CD8-positive, alpha-beta memory T cell (primary cell): ENCODE measurements at regions not wholly inside any gene's neighbourhood (a gene's known extent, or its start where the extent isn't known, plus 50 kb on each side); places are given as distances from the start of the nearest gene placed in this dataset.
"Not testable (repeated sequence)": the region's sequence is repeated elsewhere in the genome, so short reads cannot be mapped to it uniquely, and the experiment has no call there.

Source experiments
- CTCF ChIA-PET: fragments of 350-600 bp; sonication (Branson Sonifier 250); formaldehyde crosslinking; loops from one replicate; lab custom pipeline; 2021; ENCODE audit warnings: antibody characterized with exemption; lab: Charles Lee
- POLR2A ChIA-PET: fragments of 350-600 bp; sonication (Branson Sonifier 250); formaldehyde crosslinking; loops from one replicate; lab custom pipeline; 2021; ENCODE audit warnings: antibody characterized with exemption; lab: Charles Lee
- DNase-seq, 5 donors: peaks; one replicate each; pipeline versions ENCODE4 v3.0.0 to v3.0.0-alpha.2; 2020 to 2022; ENCODE audit warnings: mixed read lengths in 1 of 5
- H3K27ac ChIP-seq: one replicate; pipeline ENCODE4 v1.7.0; 2013; ENCODE audit warnings: low read depth, mild to moderate bottlenecking, low read length, moderate library complexity
- H3K27me3 ChIP-seq: 2 replicates; pipeline ENCODE4 v1.7.0; 2013; ENCODE audit warnings: low read length, mild to moderate bottlenecking; ENCODE audit not compliant: insufficient read depth, poor library complexity, severe bottlenecking
- H3K36me3 ChIP-seq: 2 replicates; pipeline ENCODE4 v1.7.0; 2013; ENCODE audit warnings: mild to moderate bottlenecking, low read length, moderate library complexity; ENCODE audit not compliant: insufficient read depth
- H3K4me1 ChIP-seq: 2 replicates; pipeline ENCODE4 v1.7.0; 2013; ENCODE audit warnings: mild to moderate bottlenecking, low read length, moderate library complexity; ENCODE audit not compliant: insufficient read depth
- H3K4me3 ChIP-seq: 2 replicates; pipeline ENCODE4 v1.7.0; 2013; ENCODE audit warnings: mild to moderate bottlenecking, low read length
- H3K9me3 ChIP-seq: 2 replicates; pipeline ENCODE4 v1.7.0; 2013; ENCODE audit warnings: mild to moderate bottlenecking, low read length
- H3K27ac Mint-ChIP-seq, 8 donors: one replicate each; pipeline ENCODE4 v1.8.0; 2020 to 2021; ENCODE audit warnings: mixed read lengths in 8 of 8, mild to moderate bottlenecking in 6 of 8, inconsistent platforms in 3 of 8, moderate library complexity in 3 of 8
- H3K27me3 Mint-ChIP-seq, 2 donors: one replicate each; pipeline ENCODE4 v1.8.0; 2020 to 2021; ENCODE audit warnings: mixed read lengths in 2 of 2, mild to moderate bottlenecking in 1 of 2, moderate library complexity in 1 of 2
- H3K36me3 Mint-ChIP-seq, 3 donors: one replicate each; pipeline ENCODE4 v1.8.0; 2020 to 2021; ENCODE audit warnings: mixed read lengths in 3 of 3, inconsistent platforms in 1 of 3, mild to moderate bottlenecking in 1 of 3
- H3K4me1 Mint-ChIP-seq, 3 donors: one replicate each; pipeline ENCODE4 v1.8.0; 2020 to 2021; ENCODE audit warnings: mixed read lengths in 3 of 3, inconsistent platforms in 1 of 3, mild to moderate bottlenecking in 1 of 3
- H3K4me3 Mint-ChIP-seq, 7 donors: one replicate each; pipeline ENCODE4 v1.8.0; 2020 to 2021; ENCODE audit warnings: mixed read lengths in 7 of 7, mild to moderate bottlenecking in 6 of 7, moderate library complexity in 4 of 7, inconsistent platforms in 2 of 7
- H3K9me3 Mint-ChIP-seq, 5 donors: one replicate each; pipeline ENCODE4 v1.8.0; 2020 to 2022; ENCODE audit warnings: mixed read lengths in 5 of 5, mild to moderate bottlenecking in 3 of 5, moderate library complexity in 2 of 5, inconsistent platforms in 1 of 5

DNA sequence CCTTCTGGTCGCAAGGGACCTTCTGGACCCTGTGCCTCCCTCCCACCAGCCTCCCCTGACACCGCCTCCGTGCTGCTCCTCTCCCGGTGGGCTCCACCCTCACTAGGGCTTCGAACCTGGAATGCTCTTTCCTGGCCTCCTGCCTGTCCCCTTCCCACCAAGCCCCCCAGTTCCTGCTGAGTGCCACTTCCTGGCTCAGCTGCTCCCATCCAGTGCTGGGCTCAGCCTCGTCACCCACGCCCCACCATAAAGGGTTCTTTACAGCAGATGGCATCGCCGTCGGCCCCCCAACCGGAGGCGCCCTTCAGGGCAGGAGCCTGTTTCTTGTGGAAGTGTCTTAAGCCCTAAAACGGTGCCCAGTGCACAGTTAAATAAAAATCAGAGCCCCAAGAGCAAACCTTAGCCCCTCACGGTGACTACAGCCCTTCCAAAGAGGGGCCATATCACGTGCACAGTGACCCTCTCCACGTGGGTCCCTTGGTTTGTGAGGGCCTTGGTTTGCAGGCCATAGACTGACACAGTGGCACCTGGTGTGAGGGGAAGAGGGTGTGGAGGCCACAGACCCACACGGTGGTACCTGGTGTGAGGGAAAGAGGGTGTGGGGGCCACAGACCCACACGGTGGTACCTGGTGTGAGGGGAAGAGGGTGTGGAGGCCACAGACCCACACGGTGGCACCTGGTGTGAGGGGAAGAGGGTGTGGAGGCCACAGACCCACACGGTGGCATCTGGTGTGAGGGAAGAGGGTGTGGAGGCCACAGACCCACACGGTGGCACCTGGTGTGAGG is 111.4 kb downstream of the METRNL start:
- DNase-seq: peak in 1 of 5 donors; percentile 34

DNA sequence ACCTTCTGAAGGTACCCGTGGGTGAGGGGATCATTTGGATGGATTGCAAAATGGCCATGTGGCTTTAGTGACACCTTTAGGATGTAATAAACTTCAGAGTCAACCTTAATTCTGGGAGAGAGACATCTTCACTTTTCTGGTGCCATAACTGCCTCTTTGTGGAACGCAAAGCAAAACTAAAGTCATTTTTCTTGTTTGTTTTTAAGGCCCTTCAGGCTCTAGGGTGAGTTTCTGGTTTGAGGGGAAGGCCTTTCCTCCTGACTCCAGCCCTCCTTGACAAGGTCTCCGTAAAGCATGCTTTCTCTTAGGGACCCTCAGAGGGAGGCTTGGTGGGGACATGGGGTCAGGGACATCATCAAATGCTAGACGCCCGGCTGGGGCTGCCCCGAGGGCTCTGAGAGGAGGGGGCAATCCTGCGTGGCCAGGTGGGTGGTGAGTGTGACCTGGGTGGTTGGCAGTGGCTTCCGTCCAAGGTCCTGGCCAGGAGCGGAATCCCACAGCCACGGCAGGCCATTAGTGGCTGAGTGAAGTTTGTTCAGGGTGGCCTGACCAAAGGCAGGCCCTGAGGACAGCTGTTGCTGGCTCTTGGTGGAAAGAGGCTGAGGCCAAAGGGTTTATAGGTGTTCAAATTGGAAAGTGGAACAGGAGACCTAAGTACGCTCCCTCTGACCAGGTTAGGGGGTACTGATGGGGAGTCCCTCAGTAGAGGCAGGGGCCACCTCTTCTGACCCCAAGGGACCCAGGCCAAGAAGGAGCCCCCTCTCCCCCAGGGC is 112.2 kb downstream of the METRNL start:
- peaks cover 0 to 7% of the 10 kb centered on the region in 2 donors for H3K27me3 Mint-ChIP-seq
- peaks cover 0 to 3% (median 0%) of the 10 kb centered on the region in 3 donors for H3K36me3 Mint-ChIP-seq
- peaks cover 5% of the 10 kb centered on the region for H3K4me1 ChIP-seq
- H3K4me3 Mint-ChIP-seq: no peak overlapping the region
- POLR2A ChIA-PET: no interaction called here
- peaks cover 9 to 23% (median 16%) of the 10 kb centered on the region in 3 donors for H3K4me1 Mint-ChIP-seq
- peak in 1 of 5 donors; percentile 32 for DNase-seq
- CTCF ChIA-PET: no interaction called here
- no peaks in the 10 kb centered on the region for H3K36me3 ChIP-seq
- peak overlapping the region in 6 of 8 donors; percentile 47 to 88 (median 66) for H3K27ac Mint-ChIP-seq
- no peaks in the 10 kb centered on the region for H3K27me3 ChIP-seq
- no peaks in the 10 kb centered on the region for H3K9me3 ChIP-seq
- no peak overlapping the region for H3K27ac ChIP-seq
- no peaks in the 10 kb centered on the region for H3K9me3 Mint-ChIP-seq
- H3K4me3 ChIP-seq: no peak overlapping the region

More for the DNA sequence above, 111.4 kb downstream of the METRNL start:
- H3K36me3 Mint-ChIP-seq: peaks cover 0 to 3% (median 0%) of the 10 kb centered on the region in 3 donors
- H3K27me3 Mint-ChIP-seq: peaks cover 0 to 7% of the 10 kb centered on the region in 2 donors
- Histone ChIP-seq H3K4me3 (no peak overlapping the region), H3K27ac (no peak overlapping the region), H3K27me3 (no peaks in the 10 kb centered on the region), H3K4me1 (peaks cover 5% of the 10 kb centered on the region), H3K36me3 (no peaks in the 10 kb centered on the region), H3K9me3 (no peaks in the 10 kb centered on the region)
- H3K4me3 Mint-ChIP-seq: no peak overlapping the region
- ChIA-PET POLR2A (no interaction called here), CTCF (no interaction called here)
- peak overlapping the region in 5 of 8 donors; percentile 41 to 85 (median 68) for H3K27ac Mint-ChIP-seq
- no peaks in the 10 kb centered on the region for H3K9me3 Mint-ChIP-seq
- H3K4me1 Mint-ChIP-seq: peaks cover 9 to 23% (median 16%) of the 10 kb centered on the region in 3 donors

DNA sequence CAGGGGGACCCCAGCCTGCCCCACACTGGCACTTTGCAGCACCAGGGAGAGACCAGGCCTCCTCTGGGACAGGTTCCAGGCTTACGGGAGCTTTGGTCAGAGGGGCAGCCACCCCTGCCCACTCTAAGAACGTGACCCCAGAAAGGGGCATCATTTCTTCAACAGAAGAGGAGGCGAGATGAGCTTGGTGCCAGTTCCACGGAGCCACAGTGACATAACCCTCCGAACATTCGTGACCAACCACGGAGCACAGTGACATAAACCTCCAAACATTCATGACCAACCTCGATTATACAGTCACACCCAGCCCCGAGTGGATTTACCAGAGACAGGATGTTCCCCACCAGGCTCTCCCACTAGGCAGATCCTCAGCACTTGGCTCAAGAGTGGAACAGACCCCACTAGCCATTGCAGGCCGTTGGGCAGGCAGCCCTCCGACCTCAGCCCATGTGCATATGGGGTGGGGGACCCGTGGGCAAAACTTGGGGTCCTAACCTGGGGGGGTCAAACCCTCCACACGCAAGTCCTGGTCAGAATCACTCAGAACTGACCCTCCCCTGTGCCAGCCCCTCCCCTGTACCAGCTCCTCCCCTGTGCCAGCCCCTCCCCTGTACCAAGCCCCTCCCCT is 112.9 kb downstream of the METRNL start:
- no peaks in the 10 kb centered on the region for H3K27me3 ChIP-seq
- CTCF ChIA-PET: interaction anchor here (1.5 kb wide), 1 partner anchor 411 kb away, joined by 4 read pairs; no protein-coding TSS in a partner anchor
- DNase-seq: peak in 1 of 5 donors; percentile 44
- Mint-ChIP-seq H3K36me3 (peaks cover 0 to 3% (median 0%) of the 10 kb centered on the region in 3 donors), H3K4me3 (no peak overlapping the region), H3K27me3 (peaks cover 0 to 5% of the 10 kb centered on the region in 2 donors), H3K9me3 (no peaks in the 10 kb centered on the region), H3K4me1 (peaks cover 9 to 23% (median 16%) of the 10 kb centered on the region in 3 donors), H3K27ac (peak overlapping the region in 1 of 8 donors; percentile 38)
- H3K4me1 ChIP-seq: peaks cover 5% of the 10 kb centered on the region
- no peaks in the 10 kb centered on the region for H3K9me3 ChIP-seq
- no peaks in the 10 kb centered on the region for H3K36me3 ChIP-seq
- no peak overlapping the region for H3K4me3 ChIP-seq
- POLR2A ChIA-PET: no interaction called here
- no peak overlapping the region for H3K27ac ChIP-seq

DNA sequence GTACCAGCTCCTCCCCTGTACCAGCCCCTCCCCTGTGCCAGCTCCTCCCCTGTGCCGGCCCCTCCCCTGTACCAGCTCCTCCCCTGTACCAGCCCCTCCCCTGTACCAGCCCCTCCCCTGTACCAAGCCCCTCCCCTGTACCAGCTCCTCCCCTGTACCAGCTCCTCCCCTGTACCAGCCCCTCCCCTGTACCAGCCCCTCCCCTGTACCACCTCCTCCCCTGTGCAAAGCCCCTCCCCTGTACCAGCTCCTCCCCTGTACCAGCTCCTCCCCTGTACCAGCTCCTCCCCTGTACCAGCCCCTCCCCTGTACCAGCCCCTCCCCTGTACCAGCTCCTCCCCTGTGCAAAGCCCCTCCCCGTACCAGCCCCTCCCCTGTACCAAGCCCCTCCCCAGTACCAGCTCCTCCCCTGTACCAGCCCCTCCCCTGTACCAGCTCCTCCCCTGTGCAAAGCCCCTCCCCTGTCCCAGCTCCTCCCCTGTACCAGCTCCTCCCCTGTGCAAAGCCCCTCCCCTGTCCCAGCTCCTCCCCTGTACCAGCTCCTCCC is 113.5 kb downstream of the METRNL start:
- peak in 1 of 5 donors; percentile 33 for DNase-seq

DNA sequence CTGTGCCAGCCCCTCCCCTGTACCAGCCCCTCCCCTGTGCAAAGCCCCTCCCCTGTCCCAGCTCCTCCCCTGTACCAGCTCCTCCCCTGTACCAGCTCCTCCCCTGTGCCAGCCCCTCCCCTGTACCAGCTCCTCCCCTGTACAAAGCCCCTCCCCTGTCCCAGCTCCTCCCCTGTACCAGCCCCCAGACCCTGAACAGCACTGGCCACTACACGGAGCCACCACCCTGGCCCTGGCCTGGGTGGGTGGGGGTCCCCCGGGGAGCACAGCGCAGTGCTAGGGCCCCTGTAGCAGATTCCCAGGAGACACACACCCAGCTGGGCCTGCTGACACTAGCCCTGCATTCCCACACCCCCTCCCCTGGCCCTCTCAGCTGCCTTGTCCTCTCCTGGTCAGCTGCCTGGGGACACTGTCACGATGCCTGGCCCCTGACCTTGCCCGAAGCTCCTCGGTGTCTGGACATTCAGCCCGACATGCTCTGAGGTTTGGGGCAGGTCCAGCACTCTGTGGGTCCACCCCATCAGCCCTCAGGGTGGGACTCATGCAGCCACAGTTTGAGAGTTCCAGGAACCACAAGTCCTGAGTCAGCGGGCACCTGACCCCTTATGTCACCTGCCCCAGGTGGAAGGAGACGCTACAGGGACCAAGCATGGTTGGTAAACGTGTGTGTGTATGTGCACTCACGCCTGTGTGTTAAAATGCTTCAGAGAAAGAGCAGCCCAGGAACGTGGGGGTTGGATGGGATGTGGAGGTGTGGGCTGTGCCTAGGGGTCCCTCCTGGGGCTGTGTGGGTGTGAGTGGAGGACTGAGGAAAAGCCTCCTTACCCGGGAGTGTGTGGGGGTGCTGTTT is 114.2 kb downstream of the METRNL start:
- Histone ChIP-seq H3K4me3 (no peak overlapping the region), H3K9me3 (no peaks in the 10 kb centered on the region), H3K4me1 (peaks cover 9% of the 10 kb centered on the region), H3K27ac (no peak overlapping the region), H3K36me3 (no peaks in the 10 kb centered on the region), H3K27me3 (no peaks in the 10 kb centered on the region)
- ChIA-PET POLR2A (no interaction called here), CTCF (interaction anchor here (1.5 kb wide), 1 partner anchor 413 kb away, joined by 4 read pairs; no protein-coding TSS in a partner anchor)
- H3K9me3 Mint-ChIP-seq: no peaks in the 10 kb centered on the region
- H3K27me3 Mint-ChIP-seq: peaks cover 0 to 2% of the 10 kb centered on the region in 2 donors
- peaks cover 6 to 27% (median 23%) of the 10 kb centered on the region in 3 donors for H3K4me1 Mint-ChIP-seq
- peak overlapping the region in 4 of 7 donors; percentile 14 to 45 (median 24) for H3K4me3 Mint-ChIP-seq
- H3K27ac Mint-ChIP-seq: peak overlapping the region in 6 of 8 donors; percentile 9 to 84 (median 60)
- DNase-seq: peak in 1 of 5 donors; percentile 38
- H3K36me3 Mint-ChIP-seq: no peaks in the 10 kb centered on the region

More for the DNA sequence above, 113.5 kb downstream of the METRNL start:
- POLR2A ChIA-PET, H3K9me3 ChIP-seq, H3K4me3 ChIP-seq, H3K27ac ChIP-seq, H3K27me3 ChIP-seq, H3K27me3 Mint-ChIP-seq, H3K4me1 ChIP-seq, H3K4me3 Mint-ChIP-seq, H3K36me3 Mint-ChIP-seq, H3K27ac Mint-ChIP-seq, H3K36me3 ChIP-seq, H3K9me3 Mint-ChIP-seq: not testable (repeated sequence)
- H3K4me1 Mint-ChIP-seq: peaks cover 7 to 23% (median 19%) of the 10 kb centered on the region in 3 donors
- CTCF ChIA-PET: interaction anchor here (1.5 kb wide), 1 partner anchor 412 kb away, joined by 4 read pairs; no protein-coding TSS in a partner anchor

DNA sequence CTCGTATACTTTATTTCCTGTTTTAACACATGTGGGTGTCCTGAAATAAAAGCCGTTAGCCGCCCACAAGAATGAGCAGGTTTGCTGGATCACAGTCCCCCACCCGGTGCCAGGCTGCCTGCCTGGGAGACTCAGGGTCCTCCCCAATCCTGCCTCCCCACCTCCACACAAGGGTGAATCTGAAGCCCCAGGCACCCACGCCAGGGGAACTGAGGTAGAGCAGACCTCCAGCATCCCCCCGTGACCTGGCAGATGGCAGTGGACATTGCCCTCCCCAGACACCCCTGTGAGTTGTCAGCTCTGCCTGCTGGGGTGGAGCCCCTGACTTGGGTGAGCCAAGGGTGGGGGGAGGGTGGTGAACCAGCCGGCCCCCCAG is 114.8 kb downstream of the METRNL start:
- peak overlapping the region in 4 of 8 donors; percentile 6 to 84 (median 40) for H3K27ac Mint-ChIP-seq
- H3K36me3 Mint-ChIP-seq: no peaks in the 10 kb centered on the region
- H3K4me1 Mint-ChIP-seq: peaks cover 10 to 33% (median 26%) of the 10 kb centered on the region in 3 donors
- H3K9me3 Mint-ChIP-seq: no peaks in the 10 kb centered on the region
- Histone ChIP-seq H3K4me3 (no peak overlapping the region), H3K9me3 (no peaks in the 10 kb centered on the region), H3K4me1 (peaks cover 15% of the 10 kb centered on the region), H3K36me3 (no peaks in the 10 kb centered on the region), H3K27me3 (no peaks in the 10 kb centered on the region), H3K27ac (no peak overlapping the region)
- ChIA-PET POLR2A (no interaction called here), CTCF (no interaction called here)
- H3K4me3 Mint-ChIP-seq: peak overlapping the region in 4 of 7 donors; percentile 14 to 45 (median 24)
- H3K27me3 Mint-ChIP-seq: no peaks in the 10 kb centered on the region
- peak in 1 of 5 donors; percentile 29 for DNase-seq

DNA sequence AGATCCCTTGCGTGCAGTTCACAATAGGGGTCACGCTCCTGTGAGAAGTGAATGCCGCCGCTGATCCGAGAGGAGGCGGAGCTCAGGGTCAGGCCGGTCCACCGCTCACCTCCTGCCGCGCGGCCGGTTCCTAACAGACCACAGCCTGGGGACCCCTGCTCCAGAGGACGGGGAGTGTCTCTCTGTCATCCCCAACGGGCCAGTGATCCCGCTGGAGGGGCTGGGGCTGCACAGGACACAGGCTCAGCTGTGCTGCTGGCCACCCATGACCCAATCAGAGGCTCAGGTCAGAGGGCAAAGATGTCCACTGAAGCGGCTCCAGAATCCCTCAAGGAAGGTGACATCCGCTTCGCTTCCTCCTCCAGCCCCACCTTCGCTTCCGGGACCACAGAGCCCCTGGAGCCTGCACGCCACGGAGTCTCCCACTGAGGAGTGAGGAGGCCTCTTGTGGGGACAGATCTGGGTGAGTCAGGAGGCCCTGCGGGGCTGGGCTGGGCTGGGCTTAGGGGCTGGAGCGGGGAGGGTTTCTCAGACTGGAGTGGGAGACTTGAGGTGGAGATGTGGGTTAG is 115.4 kb downstream of the METRNL start:
- POLR2A ChIA-PET: no interaction called here
- CTCF ChIA-PET: no interaction called here
- Mint-ChIP-seq H3K4me1 (peaks cover 17 to 40% (median 33%) of the 10 kb centered on the region in 3 donors), H3K4me3 (peak overlapping the region in 1 of 7 donors; percentile 54), H3K9me3 (no peaks in the 10 kb centered on the region), H3K36me3 (no peaks in the 10 kb centered on the region), H3K27me3 (no peaks in the 10 kb centered on the region), H3K27ac (peak overlapping the region in 2 of 8 donors; percentile 29 to 50)
- Histone ChIP-seq H3K4me1 (peaks cover 22% of the 10 kb centered on the region), H3K27ac (no peak overlapping the region), H3K27me3 (no peaks in the 10 kb centered on the region), H3K9me3 (no peaks in the 10 kb centered on the region), H3K4me3 (no peak overlapping the region), H3K36me3 (no peaks in the 10 kb centered on the region)
- peak in 1 of 5 donors; percentile 43 for DNase-seq
